ENCODE measurements at regions not wholly inside any gene's neighbourhood (a gene's known extent, or its start where the extent isn't known, plus 50 kb on each side); places are given as distances from the start of the nearest gene placed in this dataset.

DNA sequence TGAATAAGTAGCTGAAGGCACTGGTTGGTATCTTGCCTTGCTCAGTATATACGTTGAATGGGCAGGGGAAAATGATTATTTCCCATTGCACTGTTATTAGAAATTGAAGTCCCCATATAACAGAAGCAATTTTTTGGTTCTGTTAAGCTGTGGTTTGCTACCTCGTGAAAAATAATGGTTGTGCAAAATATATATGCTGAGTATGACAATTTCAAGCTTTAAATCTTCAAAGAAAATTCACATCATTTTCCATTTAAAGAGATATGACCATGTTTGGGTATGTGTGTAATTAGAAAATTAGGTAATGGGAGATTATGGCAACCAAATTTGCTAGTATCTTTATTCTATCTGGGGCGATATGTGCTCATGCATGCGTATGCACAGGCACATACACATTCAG lies 139.8 kb downstream of the DMAC1 start (continued):
- no peak for TF ChIP-seq CHD2 (IDR thresholded peaks at IDR 0.05; ENCODE audit: low read length, partially characterized antibody)
- TF ChIP-seq REST (IDR thresholded peaks at IDR 0.05; ENCODE audit: low read depth, low read length): no peak
- TF ChIP-seq SIN3A (IDR thresholded peaks at IDR 0.05; ENCODE audit: borderline replicate concordance, low read depth, low read length): no peak
- no peak for TF ChIP-seq RFX5 (IDR thresholded peaks at IDR 0.05; ENCODE audit: low read length)

DNA sequence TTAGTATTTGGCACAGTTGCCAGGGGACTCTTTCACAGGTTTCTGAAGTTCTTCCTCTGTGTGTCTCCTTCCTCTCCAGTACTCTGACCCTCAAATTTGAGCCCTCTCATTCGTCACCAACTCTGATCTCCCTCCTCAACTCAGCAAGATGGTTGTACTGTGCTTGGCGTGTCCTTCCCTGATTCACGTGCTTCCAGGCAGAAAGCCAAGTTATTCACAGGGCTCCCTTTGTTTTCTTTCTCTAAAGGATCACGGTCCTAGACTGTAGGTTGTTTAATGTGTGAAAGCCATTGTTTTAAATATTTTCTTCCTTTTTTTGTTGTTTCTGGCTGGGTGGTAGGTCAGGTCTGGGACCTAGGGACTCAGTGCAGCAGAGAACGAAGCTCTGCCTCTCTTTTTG lies 142.9 kb downstream of the DMAC1 start:
- Histone ChIP-seq H2AFZ (ENCODE audit: low read depth) (no peak overlapping the region), H3K27me3 (ENCODE audit: insufficient read depth) (no peaks in the 10 kb centered on the region), H3K4me1 (ENCODE audit: control insufficient read depth in 1 of 2, insufficient read depth in 2 of 2, low read depth in 1 of 2, low read length in 1 of 2) (no peaks in the 10 kb centered on the region), H4K20me1 (ENCODE audit: insufficient read depth) (no peaks in the 10 kb centered on the region), H3K9me2 (no peaks in the 10 kb centered on the region), H3K9ac (no peak overlapping the region), H3K9me3 (no peaks in the 10 kb centered on the region), H3K27ac (ENCODE audit: low read depth in 2 of 2, low read length in 1 of 2) (no peak overlapping the region), H3K79me2 (ENCODE audit: insufficient read depth) (no peaks in the 10 kb centered on the region), H3K4me2 (no peak overlapping the region; the same call in 1 of the 2 replicates), H3F3A (replicated peaks; ENCODE audit: insufficient read depth) (no peaks in the 10 kb centered on the region), H3K36me3 (replicated peaks in 1 of 2; ENCODE audit: control insufficient read depth in 1 of 2, insufficient read depth in 2 of 2, low read length in 1 of 2) (no peaks in the 10 kb centered on the region), H3K4me3 (ENCODE audit: low read depth in 2 of 2, low read length in 1 of 2) (no peak overlapping the region)
- DNase-seq: no peak
- ChIA-PET CTCF (no interaction called here), POLR2A (no interaction called here)
- no peak for TF ChIP-seq YY1 (IDR thresholded peaks at IDR 0.05; ENCODE audit: low read depth)
- TF ChIP-seq FOXM1 (IDR thresholded peaks at IDR 0.05; ENCODE audit: low read depth): no peak
- WGBS (ENCODE audit: low lambda C conversion rate): 20% methylated on average over 5 of the region's 5 CpGs

DNA sequence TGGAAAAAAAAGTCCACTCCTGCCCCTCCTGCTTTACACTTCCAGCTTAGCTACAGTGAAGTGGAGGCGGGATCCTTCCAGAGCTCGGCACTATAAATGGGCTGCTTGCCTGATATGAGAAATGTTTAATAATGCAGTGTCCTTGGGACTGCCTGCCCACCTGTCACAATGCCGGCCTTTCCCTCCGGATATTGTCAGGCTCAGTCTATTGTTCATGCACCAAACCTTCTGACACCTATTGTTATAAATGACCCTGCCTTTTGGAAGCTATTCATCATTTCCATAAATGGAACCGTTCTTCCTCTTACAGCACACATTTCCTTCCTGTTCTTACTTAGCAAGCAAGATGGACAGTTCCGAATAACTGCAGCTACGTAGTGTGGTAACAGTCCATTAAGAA lies 146.3 kb downstream of the DMAC1 start:
- CTCF ChIA-PET: no interaction called here
- H3K4me1 ChIP-seq (ENCODE audit: control insufficient read depth in 1 of 2, insufficient read depth in 2 of 2, low read depth in 1 of 2, low read length in 1 of 2): no peaks in the 10 kb centered on the region
- POLR2A ChIA-PET: no interaction called here
- no peaks in the 10 kb centered on the region for H3K36me3 ChIP-seq (replicated peaks in 1 of 2; ENCODE audit: control insufficient read depth in 1 of 2, insufficient read depth in 2 of 2, low read length in 1 of 2)
- 60% methylated on average over 7 of the region's 7 CpGs for WGBS (ENCODE audit: low lambda C conversion rate)
- H3K9me2 ChIP-seq: no peaks in the 10 kb centered on the region
- no peak overlapping the region for H3K9ac ChIP-seq
- H3K27ac ChIP-seq (ENCODE audit: low read depth in 2 of 2, low read length in 1 of 2): no peak overlapping the region
- no peak overlapping the region for H3K4me3 ChIP-seq (ENCODE audit: low read depth in 2 of 2, low read length in 1 of 2)
- H3K4me2 ChIP-seq: no peak overlapping the region
- no peak for DNase-seq
- no peaks in the 10 kb centered on the region for H4K20me1 ChIP-seq (ENCODE audit: insufficient read depth)
- no peaks in the 10 kb centered on the region for H3K9me3 ChIP-seq
- H3K27me3 ChIP-seq (ENCODE audit: insufficient read depth): no peaks in the 10 kb centered on the region
- no peak overlapping the region for H2AFZ ChIP-seq (ENCODE audit: low read depth)
- H3K79me2 ChIP-seq (ENCODE audit: insufficient read depth): no peaks in the 10 kb centered on the region
- H3F3A ChIP-seq (replicated peaks; ENCODE audit: insufficient read depth): no peaks in the 10 kb centered on the region
- TF ChIP-seq USF2 (IDR thresholded peaks at IDR 0.05; ENCODE audit: borderline replicate concordance, low read depth, low read length): no peak

All from SK-N-SH (cell line).